Superior temporal gyrus (tissue), 1 donor: ENCODE measurements at regions not wholly inside any gene's neighbourhood (a gene's known extent, or its start where the extent isn't known, plus 50 kb on each side); places are given as distances from the start of the nearest gene placed in this dataset.

Source experiments
- DNase-seq: peaks from one replicate; pipeline ENCODE4 v3.0.0-alpha.2; 2016; ENCODE audit errors: extremely low spot score

DNA sequence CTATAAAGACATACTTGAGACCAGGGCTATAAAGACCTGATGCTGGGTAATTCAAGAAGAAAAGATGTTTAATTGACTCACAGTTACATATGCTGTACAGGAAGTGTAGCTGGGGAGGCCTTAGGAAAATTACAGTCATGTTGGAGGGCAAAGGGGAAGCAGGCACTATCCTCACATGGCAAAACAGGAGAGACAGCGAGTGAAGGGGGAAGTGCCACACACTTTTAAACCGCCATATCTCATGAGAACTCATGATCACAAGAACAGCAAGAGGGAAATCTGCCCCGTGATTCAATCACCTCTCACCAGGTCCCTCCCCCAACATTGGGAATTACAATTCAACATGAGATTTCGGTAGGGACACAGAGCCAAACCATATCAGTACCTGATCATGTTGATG is 89.9 kb upstream of the ADAMTSL1 start:
- no peak for DNase-seq

DNA sequence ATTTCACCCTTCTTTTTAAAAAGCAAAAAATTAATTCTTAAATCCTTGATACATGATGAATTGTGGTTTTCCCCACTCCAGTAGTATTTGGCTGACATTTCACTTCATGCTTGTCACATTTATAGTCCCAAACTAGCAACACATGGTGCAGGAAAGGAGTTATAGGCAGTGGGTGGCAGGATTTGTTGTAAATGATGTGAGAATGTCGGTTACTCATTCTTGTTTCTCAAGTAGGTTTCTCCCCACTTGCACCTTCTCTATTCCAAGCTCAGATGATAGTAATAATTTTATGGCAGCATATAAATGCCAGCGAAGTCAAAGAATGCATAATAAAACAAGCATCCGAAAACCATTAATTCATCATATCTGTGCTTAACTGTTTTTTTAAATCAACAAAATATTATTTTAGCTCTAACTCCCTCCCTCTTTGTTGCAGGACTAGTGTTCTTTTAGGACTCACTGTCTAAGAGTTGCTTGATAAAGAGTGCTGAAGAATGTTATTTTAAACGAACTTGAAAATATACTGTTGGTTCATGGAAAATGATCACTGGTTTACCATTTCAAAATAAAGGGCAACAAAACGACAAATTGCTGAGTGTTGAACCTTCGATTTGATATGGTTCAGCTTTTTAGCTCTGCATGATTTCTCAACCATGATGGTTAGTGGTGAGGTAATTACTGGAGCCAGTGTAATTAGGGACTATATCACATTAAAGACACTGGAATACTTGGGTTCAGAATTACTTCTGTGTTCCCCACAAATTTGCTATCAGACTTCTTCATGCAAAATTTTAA is 88.1 kb upstream of the ADAMTSL1 start:
- no peak for DNase-seq

DNA sequence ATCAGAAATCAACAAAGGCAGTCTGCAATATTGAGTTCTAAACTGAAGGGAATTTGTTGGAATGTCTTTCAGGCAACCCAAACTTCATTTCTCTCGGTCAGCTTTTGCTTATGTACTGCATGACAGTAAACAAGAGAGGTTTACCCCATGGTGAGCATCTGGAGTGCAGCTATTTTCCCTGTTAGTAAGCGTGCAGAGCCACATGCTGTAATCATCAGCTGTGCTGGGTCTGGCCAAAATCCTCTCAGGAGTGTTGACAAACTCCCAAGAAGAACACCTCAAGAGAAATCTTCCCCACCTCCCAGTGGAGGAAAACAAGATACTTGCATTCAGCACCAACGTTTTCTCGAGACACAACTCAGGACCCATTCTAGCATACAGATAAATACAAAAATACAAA is 83.6 kb upstream of the ADAMTSL1 start:
- DNase-seq: no peak

DNA sequence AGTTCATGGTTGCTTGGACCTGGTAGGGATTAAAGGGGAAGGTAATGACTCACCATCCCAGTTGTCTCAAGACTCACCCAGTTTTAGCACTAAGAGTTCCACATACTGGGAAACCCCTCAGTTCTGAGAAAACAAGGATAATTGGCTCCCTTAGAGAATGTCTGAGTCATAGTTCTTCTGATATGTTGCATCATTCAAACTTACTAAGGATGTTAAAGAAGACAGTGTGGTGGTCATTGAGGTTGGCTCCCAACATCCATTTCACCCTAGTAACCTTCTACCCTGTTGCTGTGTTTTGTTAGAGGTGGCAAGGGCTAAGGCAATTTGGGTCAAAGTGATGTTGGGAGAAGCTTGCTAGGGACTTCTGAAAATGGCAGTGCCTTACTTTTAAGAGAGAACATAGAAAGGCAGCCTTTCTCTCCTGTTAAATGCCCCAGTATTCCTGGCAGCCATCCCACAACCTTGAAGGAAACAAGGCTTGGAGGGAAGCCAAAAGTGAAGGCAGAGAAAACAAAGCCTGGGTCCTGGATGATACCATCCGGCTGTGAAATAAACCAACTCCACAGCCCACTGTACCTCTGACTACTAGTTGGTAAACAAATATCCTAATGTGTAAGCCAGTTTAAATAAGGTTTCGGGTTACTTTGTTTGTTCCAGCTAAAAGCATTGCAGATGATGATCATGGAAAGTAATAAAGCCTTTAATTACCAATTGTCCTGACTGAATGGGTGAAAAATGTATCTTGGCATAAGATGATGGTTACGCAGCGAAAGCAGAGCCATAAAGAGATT is 80.4 kb upstream of the ADAMTSL1 start:
- DNase-seq: peak; percentile 21

DNA sequence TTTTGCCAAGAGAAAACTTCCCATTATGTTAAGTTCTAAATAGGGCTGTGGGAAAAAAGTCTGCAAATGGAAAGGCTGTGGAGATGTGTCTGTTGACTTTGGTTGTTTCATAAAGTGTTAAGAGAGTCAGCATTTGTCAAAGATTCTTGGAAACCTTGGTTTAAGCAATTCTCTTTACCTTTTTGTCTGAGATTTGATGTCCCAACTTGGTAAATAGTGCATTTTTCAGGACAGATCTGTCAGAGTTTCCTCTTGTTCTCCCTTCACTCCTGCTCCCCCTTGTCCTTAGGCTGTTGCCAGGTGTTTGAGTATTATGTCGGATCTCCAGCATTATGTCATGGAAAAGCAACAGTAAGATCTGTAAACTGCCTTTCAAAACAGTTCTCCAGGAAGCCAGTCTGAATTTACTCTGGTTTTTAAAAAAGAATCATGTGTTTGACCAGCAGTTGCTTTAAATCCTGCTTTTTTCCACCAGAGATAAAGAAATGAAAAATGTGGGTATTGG is 79.1 kb upstream of the ADAMTSL1 start:
- no peak for DNase-seq

DNA sequence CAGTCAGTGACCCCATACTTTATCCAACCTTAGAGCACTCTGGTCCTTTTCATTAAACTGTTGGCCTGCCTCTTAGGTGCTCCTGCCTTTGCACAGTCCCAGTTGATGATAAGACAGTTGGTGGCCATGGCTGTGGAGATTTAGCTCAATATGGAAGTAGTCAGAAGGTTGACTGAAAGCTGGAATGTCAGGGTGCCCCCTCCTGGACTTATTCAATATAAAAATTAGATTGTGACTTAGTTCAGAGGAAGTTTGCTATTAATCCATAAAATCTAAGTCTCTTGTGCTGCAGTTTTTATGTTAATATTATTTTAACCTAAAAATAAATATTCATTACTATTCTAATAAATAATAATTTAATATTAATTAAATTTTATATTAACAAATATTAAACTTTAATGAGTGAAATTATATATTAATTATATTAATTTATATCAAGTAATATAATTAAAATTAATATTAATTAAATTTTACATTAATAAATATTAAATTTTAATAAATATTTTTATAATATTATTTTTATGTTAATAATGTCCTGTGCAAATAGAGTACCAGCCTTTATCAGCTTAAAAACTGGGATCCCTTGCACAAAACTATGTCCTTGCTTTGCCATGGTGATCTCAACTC is 77.7 kb upstream of the ADAMTSL1 start:
- no peak for DNase-seq

DNA sequence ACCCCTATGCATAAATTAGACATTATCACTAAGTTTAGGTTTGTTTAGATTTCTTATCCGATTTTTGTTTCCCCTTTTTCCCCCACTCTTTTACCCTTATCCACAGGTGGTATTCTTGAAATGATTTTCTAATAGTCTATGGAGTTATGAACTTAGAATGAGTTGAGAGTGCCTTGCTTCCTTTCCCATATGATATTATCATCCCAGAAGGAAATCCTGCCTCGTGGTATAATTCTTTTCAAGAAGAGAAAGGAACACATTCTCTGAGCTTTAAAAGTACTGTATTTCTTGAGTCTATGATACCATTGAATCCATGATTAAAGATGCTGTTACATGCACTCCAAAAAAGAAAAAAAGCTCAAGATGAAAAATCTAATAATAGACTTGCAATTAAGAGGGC is 76.9 kb upstream of the ADAMTSL1 start:
- no peak for DNase-seq

DNA sequence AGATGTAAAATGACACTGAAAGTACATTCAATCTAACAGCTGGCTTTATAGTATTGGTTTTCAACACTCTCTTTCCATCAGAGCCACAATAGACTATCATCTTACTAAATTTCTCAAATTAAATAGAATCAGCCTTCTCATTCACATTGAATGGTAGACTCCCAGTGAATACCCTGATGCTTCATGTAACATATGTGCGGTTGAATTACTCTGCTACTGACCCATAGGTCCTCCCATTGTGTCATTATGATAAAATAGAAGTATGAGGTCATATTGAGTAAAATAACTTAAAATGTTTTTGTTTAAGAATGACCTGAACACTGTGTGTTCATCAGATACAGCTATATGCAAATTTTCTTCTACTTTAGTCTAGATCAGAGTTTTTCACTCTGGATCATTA is 75.9 kb upstream of the ADAMTSL1 start:
- DNase-seq: no peak

- no peak for DNase-seq
Measured at GRCh38 chr9:18404434-18405029, 69.4 kb upstream of the ADAMTSL1 start.

GRCh38 chr9:18405240-18405639 is 68.7 kb upstream of the ADAMTSL1 start:
- no peak for DNase-seq

- no peak for DNase-seq
Measured at GRCh38 chr9:18410983-18411382, 63.0 kb upstream of the ADAMTSL1 start.

GRCh38 chr9:18421391-18421790 is 52.6 kb upstream of the ADAMTSL1 start:
- DNase-seq: no peak

- DNase-seq: no peak
Measured at GRCh38 chr9:18422296-18423036, 51.5 kb upstream of the ADAMTSL1 start.

- no peak for DNase-seq
Measured at GRCh38 chr9:18423791-18424531, 50.0 kb upstream of the ADAMTSL1 start.
